Panc1 (cell line): ENCODE measurements at regions not wholly inside any gene's neighbourhood (a gene's known extent, or its start where the extent isn't known, plus 50 kb on each side); places are given as distances from the start of the nearest gene placed in this dataset.

Source experiments
- ATAC-seq: fragments of 200-7000 bp; cut with Tn5 transposase; 2 replicates; pipeline ENCODE4 v1.9.1; 2020; ENCODE audit warnings: mild to moderate bottlenecking, moderate library complexity
- BruUV-seq: library from RNA; stranded (reverse); fragments of 400-500 nt; replicated peaks from 2 replicates; lab custom pipeline; 2021; lab: Mats Ljungman, UMichigan
- CTCF ChIA-PET: fragments of 300-600 bp; sonication (Branson Sonifier 250); formaldehyde crosslinking; loops from one replicate; lab custom pipeline; 2022; ENCODE audit warnings: antibody characterized with exemption; lab: Charles Lee
- POLR2A ChIA-PET: fragments of 300-600 bp; sonication (Branson Sonifier 250); formaldehyde crosslinking; loops from one replicate; lab custom pipeline; 2022; ENCODE audit warnings: antibody characterized with exemption; lab: Charles Lee
- DNase-seq: peaks from one replicate; pipeline ENCODE4 v3.0.0-alpha.2; 2010; ENCODE audit warnings: low read depth, low spot score
- H3K27ac ChIP-seq: 2 replicates; pipeline ENCODE4 v1.5.1; 2011; ENCODE audit warnings: mild to moderate bottlenecking, low read length, inconsistent platforms
- H3K27me3 ChIP-seq: fragments of 200-500 bp; sonication (Bioruptor generic); 2 replicates; pipeline ENCODE4 v1.6.0; 2014; ENCODE audit warnings: low read length, inconsistent platforms; ENCODE audit not compliant: control insufficient read depth, insufficient read depth
- H3K36me3 ChIP-seq: fragments of 200-500 bp; sonication (Bioruptor generic); 2 replicates; pipeline ENCODE4 v1.5.1; 2014; ENCODE audit warnings: inconsistent platforms, mild to moderate bottlenecking, low read length, moderate library complexity; ENCODE audit not compliant: control insufficient read depth, insufficient read depth
- H3K4me1 ChIP-seq: 2 replicates; pipeline ENCODE4 v1.5.1; 2011; ENCODE audit warnings: inconsistent platforms, mild to moderate bottlenecking, low read length, moderate library complexity; ENCODE audit not compliant: control insufficient read depth, insufficient read depth
- H3K4me3 ChIP-seq, 2 experiments: 2 replicates each; pipeline ENCODE4 v1.5.1; 2011 to 2012; ENCODE audit warnings: low read depth in 2 of 2, low read length in 2 of 2, mild to moderate bottlenecking in 2 of 2, inconsistent platforms in 1 of 2, moderate library complexity in 1 of 2
- H3K9me3 ChIP-seq: fragments of 200-500 bp; sonication (Bioruptor generic); 2 replicates; pipeline ENCODE4 v1.5.1; 2014; ENCODE audit warnings: low read depth, mild to moderate bottlenecking, inconsistent platforms, low read length, moderate library complexity; ENCODE audit not compliant: control insufficient read depth, insufficient read depth
- POLR2AphosphoS5 ChIP-seq: IDR thresholded peaks from 2 replicates; pipeline ENCODE4 v1.6.1; 2012; ENCODE audit warnings: mild to moderate bottlenecking, low read depth, low read length, moderate library complexity
- SIN3A ChIP-seq: IDR thresholded peaks from 2 replicates; pipeline ENCODE4 v1.6.1; 2012; ENCODE audit warnings: low read depth, mild to moderate bottlenecking, low read length, moderate library complexity, borderline replicate concordance; ENCODE audit not compliant: insufficient read depth
- TCF7L2 ChIP-seq: IDR thresholded peaks from 2 replicates; pipeline ENCODE4 v1.6.1; 2011; ENCODE audit warnings: mild to moderate bottlenecking, low read depth, low read length, inconsistent platforms
- in situ Hi-C: cut with HindIII; loops from 2 replicates; pipeline ENCODE4 v1.10.0; 2016; ENCODE audit warnings: low sequenced_read_pairs, low pct_unique_long_range_greater_than_20kb
- intact Hi-C: fragments of 100-400 bp; cut with micrococcal nuclease; formaldehyde crosslinking; loops from one replicate; pipeline ENCODE4 v1.10.0; 2022; ENCODE audit not compliant: unreplicated experiment
- TF ChIP-seq, protein P1 (sequence below): fragments of 450-650 bp; IDR thresholded peaks from 2 replicates; pipeline ENCODE4 v1.5.1; 2017; ENCODE audit warnings: mild to moderate bottlenecking
- TF ChIP-seq, protein P2 (sequence below), 2 experiments: IDR thresholded peaks; 2 replicates each; pipeline ENCODE4 v1.6.1; 2011 to 2012; ENCODE audit warnings: low read depth in 2 of 2, control low read depth in 1 of 2, low read length in 1 of 2, mild to moderate bottlenecking in 1 of 2, moderate library complexity in 1 of 2; ENCODE audit not compliant: insufficient read depth in 1 of 2

DNA sequence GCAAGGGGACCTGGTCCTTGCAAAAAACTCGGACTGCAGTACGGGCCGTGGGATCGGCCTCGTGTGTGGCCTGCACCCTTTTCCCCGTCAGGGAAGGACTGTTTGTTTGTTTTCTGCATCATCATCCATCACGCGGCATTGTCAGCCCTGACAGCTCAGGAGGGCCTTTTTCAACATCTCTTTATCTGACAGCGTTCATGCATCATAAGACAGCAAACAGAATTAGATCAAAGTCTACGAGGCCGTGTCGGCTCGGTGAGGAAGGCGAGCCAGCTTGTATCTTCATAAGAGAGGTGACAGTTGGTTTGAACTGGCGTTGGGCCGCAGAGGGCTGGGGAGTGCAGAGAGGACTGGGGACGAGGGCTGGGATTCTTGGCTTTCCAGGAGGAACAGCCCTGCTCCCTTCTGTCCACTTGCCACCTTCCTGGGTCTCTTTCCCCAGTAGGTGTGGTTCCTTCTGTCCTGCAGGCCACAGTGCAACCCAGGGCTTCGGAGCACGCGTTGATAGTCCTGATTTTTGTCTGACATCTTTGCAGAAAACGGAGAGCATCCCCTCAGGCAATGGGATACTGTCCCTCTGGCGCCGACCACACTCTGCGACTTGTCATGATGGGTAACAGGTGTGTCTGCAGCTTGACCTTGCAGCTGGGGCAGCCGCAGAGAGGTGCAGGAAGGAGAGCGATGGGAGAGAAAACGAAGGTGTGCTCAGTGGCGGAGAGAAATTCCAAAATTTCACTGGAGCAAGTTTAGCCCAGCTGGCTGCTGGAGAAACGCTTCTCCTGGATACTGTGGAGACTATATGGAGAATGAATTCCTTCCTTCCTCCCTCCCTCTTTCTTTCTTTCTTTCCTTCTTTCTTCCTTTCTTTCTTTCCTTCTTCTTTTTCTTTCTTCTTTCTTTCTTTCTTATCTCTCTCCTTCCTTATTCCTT lies 104.0 kb upstream of the SHOX start:
- intact Hi-C loops (no loop called here), in situ Hi-C loops (no loop called here)
- H3K9me3 ChIP-seq = no peaks in the 10 kb centered on the region
- POLR2A ChIA-PET = no interaction called here
- no peak overlapping the region for H3K4me3 ChIP-seq
- no peaks in the 10 kb centered on the region for H3K4me1 ChIP-seq
- CTCF ChIA-PET = no interaction called here
- ATAC-seq = peak; percentile 45; the same call in 1 of the 2 replicates
- TF ChIP-seq, protein P1, sequence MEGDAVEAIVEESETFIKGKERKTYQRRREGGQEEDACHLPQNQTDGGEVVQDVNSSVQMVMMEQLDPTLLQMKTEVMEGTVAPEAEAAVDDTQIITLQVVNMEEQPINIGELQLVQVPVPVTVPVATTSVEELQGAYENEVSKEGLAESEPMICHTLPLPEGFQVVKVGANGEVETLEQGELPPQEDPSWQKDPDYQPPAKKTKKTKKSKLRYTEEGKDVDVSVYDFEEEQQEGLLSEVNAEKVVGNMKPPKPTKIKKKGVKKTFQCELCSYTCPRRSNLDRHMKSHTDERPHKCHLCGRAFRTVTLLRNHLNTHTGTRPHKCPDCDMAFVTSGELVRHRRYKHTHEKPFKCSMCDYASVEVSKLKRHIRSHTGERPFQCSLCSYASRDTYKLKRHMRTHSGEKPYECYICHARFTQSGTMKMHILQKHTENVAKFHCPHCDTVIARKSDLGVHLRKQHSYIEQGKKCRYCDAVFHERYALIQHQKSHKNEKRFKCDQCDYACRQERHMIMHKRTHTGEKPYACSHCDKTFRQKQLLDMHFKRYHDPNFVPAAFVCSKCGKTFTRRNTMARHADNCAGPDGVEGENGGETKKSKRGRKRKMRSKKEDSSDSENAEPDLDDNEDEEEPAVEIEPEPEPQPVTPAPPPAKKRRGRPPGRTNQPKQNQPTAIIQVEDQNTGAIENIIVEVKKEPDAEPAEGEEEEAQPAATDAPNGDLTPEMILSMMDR = no peak
- TF ChIP-seq POLR2AphosphoS5 = no peak
- no peak for TF ChIP-seq SIN3A
- no peak for TF ChIP-seq TCF7L2
- TF ChIP-seq, protein P2, sequence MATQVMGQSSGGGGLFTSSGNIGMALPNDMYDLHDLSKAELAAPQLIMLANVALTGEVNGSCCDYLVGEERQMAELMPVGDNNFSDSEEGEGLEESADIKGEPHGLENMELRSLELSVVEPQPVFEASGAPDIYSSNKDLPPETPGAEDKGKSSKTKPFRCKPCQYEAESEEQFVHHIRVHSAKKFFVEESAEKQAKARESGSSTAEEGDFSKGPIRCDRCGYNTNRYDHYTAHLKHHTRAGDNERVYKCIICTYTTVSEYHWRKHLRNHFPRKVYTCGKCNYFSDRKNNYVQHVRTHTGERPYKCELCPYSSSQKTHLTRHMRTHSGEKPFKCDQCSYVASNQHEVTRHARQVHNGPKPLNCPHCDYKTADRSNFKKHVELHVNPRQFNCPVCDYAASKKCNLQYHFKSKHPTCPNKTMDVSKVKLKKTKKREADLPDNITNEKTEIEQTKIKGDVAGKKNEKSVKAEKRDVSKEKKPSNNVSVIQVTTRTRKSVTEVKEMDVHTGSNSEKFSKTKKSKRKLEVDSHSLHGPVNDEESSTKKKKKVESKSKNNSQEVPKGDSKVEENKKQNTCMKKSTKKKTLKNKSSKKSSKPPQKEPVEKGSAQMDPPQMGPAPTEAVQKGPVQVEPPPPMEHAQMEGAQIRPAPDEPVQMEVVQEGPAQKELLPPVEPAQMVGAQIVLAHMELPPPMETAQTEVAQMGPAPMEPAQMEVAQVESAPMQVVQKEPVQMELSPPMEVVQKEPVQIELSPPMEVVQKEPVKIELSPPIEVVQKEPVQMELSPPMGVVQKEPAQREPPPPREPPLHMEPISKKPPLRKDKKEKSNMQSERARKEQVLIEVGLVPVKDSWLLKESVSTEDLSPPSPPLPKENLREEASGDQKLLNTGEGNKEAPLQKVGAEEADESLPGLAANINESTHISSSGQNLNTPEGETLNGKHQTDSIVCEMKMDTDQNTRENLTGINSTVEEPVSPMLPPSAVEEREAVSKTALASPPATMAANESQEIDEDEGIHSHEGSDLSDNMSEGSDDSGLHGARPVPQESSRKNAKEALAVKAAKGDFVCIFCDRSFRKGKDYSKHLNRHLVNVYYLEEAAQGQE (IDR thresholded peaks at IDR 0.05; ENCODE audit: insufficient read depth in 1 of 2, low read depth in 2 of 2, low read length in 1 of 2) = no peak
- no TSS peak for BruUV-seq
- no peak for DNase-seq
- H3K36me3 ChIP-seq = no peaks in the 10 kb centered on the region
- H3K27ac ChIP-seq = no peak overlapping the region
- no peaks in the 10 kb centered on the region for H3K27me3 ChIP-seq

DNA sequence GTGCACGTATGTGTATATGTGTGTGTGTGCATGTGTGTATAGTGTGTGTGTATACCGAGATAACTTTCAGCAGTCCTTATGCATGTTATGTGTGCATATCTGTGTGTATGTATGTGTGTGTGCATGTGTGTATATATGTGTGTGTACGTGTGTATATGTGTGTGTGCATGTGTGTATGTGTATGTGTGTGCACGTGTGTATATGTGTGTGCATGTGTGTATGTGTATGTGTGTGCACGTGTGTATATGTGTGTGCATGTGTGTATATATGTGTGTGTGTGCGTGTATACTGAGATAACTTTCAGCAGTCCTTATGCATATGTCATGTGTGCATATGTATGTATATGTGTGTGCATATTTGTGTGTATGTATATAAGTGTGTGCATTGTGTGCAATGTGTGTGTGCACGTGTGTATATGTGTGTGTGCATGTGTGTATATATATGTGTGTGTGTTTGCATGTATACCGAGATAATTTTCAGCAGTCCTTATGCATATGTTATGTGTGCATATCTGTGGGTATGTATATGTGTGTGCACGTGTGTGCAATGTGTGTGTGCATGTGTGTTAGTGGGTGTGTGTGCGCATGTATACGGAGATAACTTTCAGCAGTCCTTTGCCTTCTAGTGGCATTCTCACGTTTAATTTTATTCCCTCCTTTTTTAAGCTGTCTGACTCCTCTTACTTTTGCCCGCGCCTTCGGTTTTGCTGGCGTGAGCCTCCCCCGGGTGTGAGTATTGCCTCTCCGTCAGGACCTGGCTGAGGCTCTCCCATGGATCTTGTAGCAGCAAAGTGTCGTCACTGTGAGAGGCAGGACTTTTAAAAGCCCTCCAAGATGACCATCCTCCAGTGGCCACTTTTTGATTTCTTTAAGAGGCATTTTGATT lies 99.6 kb upstream of the SHOX start:
- CTCF ChIA-PET = no interaction called here
- Histone ChIP-seq H3K4me1 (no peaks in the 10 kb centered on the region), H3K27me3 (no peaks in the 10 kb centered on the region), H3K36me3 (no peaks in the 10 kb centered on the region), H3K9me3 (no peaks in the 10 kb centered on the region), H3K4me3 (no peak overlapping the region), H3K27ac (no peak overlapping the region)
- no TSS peak for BruUV-seq
- ATAC-seq (no peak), DNase-seq (no peak)
- TF ChIP-seq SIN3A = no peak
- TF ChIP-seq TCF7L2 = no peak
- no peak for TF ChIP-seq POLR2AphosphoS5
- TF ChIP-seq, protein P2 (IDR thresholded peaks at IDR 0.05; ENCODE audit: insufficient read depth in 1 of 2, low read depth in 2 of 2, low read length in 1 of 2) = no peak
- TF ChIP-seq, protein P1 = no peak
- in situ Hi-C loops = no loop called here
- intact Hi-C loops = no loop called here
- POLR2A ChIA-PET = no interaction called here
